ENCODE measurements at regions not wholly inside any gene's neighbourhood (a gene's known extent, or its start where the extent isn't known, plus 50 kb on each side); places are given as distances from the start of the nearest gene placed in this dataset.
"Not testable (repeated sequence)": the region's sequence is repeated elsewhere in the genome, so short reads cannot be mapped to it uniquely, and the experiment has no call there.

- Histone ChIP-seq H3F3A (ENCODE audit: low read depth) (no peaks in the 10 kb centered on the region), H2AFZ (ENCODE audit: low read length) (no peak overlapping the region), H3K9ac (ENCODE audit: low read depth, low read length, poor library complexity, severe bottlenecking) (no peak overlapping the region), H3K9me3 (ENCODE audit: insufficient read depth, low read depth, low read length) (no peaks in the 10 kb centered on the region), H3K79me2 (ENCODE audit: insufficient read depth, low read length) (no peaks in the 10 kb centered on the region), H3K9me2 (replicated peaks; ENCODE audit: low read depth, low read length) (no peaks in the 10 kb centered on the region), H3K4me3 (ENCODE audit: low read length, poor library complexity, severe bottlenecking) (no peak overlapping the region), H4K20me1 (ENCODE audit: insufficient read depth, low read length, poor library complexity, severe bottlenecking) (no peaks in the 10 kb centered on the region), H3K4me2 (ENCODE audit: low read depth, low read length, poor library complexity, severe bottlenecking) (no peak overlapping the region), H3K27me3 (ENCODE audit: insufficient read depth, low read length, poor library complexity, severe bottlenecking) (no peaks in the 10 kb centered on the region), H3K36me3 (ENCODE audit: insufficient read depth, low read length) (no peaks in the 10 kb centered on the region), H3K4me1 (ENCODE audit: insufficient read depth, low read length, poor library complexity, severe bottlenecking) (no peaks in the 10 kb centered on the region)
- TF ChIP-seq, protein P1, sequence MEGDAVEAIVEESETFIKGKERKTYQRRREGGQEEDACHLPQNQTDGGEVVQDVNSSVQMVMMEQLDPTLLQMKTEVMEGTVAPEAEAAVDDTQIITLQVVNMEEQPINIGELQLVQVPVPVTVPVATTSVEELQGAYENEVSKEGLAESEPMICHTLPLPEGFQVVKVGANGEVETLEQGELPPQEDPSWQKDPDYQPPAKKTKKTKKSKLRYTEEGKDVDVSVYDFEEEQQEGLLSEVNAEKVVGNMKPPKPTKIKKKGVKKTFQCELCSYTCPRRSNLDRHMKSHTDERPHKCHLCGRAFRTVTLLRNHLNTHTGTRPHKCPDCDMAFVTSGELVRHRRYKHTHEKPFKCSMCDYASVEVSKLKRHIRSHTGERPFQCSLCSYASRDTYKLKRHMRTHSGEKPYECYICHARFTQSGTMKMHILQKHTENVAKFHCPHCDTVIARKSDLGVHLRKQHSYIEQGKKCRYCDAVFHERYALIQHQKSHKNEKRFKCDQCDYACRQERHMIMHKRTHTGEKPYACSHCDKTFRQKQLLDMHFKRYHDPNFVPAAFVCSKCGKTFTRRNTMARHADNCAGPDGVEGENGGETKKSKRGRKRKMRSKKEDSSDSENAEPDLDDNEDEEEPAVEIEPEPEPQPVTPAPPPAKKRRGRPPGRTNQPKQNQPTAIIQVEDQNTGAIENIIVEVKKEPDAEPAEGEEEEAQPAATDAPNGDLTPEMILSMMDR (conservative IDR thresholded peaks at IDR 0.05; ENCODE audit: low read length) = no peak
- TF ChIP-seq EZH2phosphoT487 (IDR thresholded peaks at IDR 0.05; ENCODE audit: borderline replicate concordance) = no peak
Observed at GRCh38 chr21:27548486-27548885, 581.6 kb upstream of the ADAMTS5 start.

- Histone ChIP-seq H3K9ac (ENCODE audit: low read depth, low read length, poor library complexity, severe bottlenecking) (no peak overlapping the region), H3K4me2 (ENCODE audit: low read depth, low read length, poor library complexity, severe bottlenecking) (no peak overlapping the region), H4K20me1 (ENCODE audit: insufficient read depth, low read length, poor library complexity, severe bottlenecking) (no peaks in the 10 kb centered on the region), H3K4me3 (ENCODE audit: low read length, poor library complexity, severe bottlenecking) (no peak overlapping the region), H3K4me1 (ENCODE audit: insufficient read depth, low read length, poor library complexity, severe bottlenecking) (no peaks in the 10 kb centered on the region), H2AFZ (ENCODE audit: low read length) (no peak overlapping the region), H3K9me2 (replicated peaks; ENCODE audit: low read depth, low read length) (no peaks in the 10 kb centered on the region), H3K27me3 (ENCODE audit: insufficient read depth, low read length, poor library complexity, severe bottlenecking) (no peaks in the 10 kb centered on the region), H3K36me3 (ENCODE audit: insufficient read depth, low read length) (no peaks in the 10 kb centered on the region), H3K79me2 (ENCODE audit: insufficient read depth, low read length) (no peaks in the 10 kb centered on the region), H3F3A (ENCODE audit: low read depth) (no peaks in the 10 kb centered on the region), H3K9me3 (ENCODE audit: insufficient read depth, low read depth, low read length) (no peaks in the 10 kb centered on the region)
- TF ChIP-seq, protein P1 (conservative IDR thresholded peaks at IDR 0.05; ENCODE audit: low read length) = no peak
- no peak for TF ChIP-seq EZH2phosphoT487 (IDR thresholded peaks at IDR 0.05; ENCODE audit: borderline replicate concordance)
Observed at GRCh38 chr21:27545754-27546349, 579.0 kb upstream of the ADAMTS5 start.

DNA sequence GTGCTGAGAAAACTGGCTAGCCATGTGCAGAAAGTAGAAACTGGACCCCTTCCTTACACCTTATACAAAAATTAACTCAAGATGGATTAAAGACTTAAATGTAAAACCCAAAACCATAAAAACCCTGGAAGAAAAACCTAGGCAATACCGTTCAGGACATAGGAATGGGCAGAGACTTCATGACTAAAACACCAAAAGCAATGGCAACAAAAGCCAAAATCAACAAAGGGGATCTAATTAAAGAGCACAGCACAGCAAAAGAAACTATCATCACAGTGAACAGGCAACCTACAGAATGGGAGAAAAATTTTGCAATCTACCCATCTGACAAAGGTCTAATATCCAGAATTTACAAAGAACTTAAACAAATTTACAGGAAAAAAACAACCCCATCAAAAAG, 575.2 kb upstream of the ADAMTS5 start:
- not testable (repeated sequence) for H3K27me3 ChIP-seq (ENCODE audit: insufficient read depth, low read length, poor library complexity, severe bottlenecking); H3K79me2 ChIP-seq (ENCODE audit: insufficient read depth, low read length); H3F3A ChIP-seq (ENCODE audit: low read depth); H3K9me3 ChIP-seq (ENCODE audit: insufficient read depth, low read depth, low read length); H2AFZ ChIP-seq (ENCODE audit: low read length); H3K9me2 ChIP-seq (replicated peaks; ENCODE audit: low read depth, low read length); H3K4me1 ChIP-seq (ENCODE audit: insufficient read depth, low read length, poor library complexity, severe bottlenecking); H4K20me1 ChIP-seq (ENCODE audit: insufficient read depth, low read length, poor library complexity, severe bottlenecking); H3K4me2 ChIP-seq (ENCODE audit: low read depth, low read length, poor library complexity, severe bottlenecking); H3K9ac ChIP-seq (ENCODE audit: low read depth, low read length, poor library complexity, severe bottlenecking); H3K4me3 ChIP-seq (ENCODE audit: low read length, poor library complexity, severe bottlenecking); H3K36me3 ChIP-seq (ENCODE audit: insufficient read depth, low read length)

GRCh38 chr21:27536319-27536718, 569.4 kb upstream of the ADAMTS5 start:
- Histone ChIP-seq H3K4me1 (ENCODE audit: insufficient read depth, low read length, poor library complexity, severe bottlenecking) (no peaks in the 10 kb centered on the region), H3K4me3 (ENCODE audit: low read length, poor library complexity, severe bottlenecking) (no peak overlapping the region), H3K4me2 (ENCODE audit: low read depth, low read length, poor library complexity, severe bottlenecking) (no peak overlapping the region), H3F3A (ENCODE audit: low read depth) (no peaks in the 10 kb centered on the region), H3K9me3 (ENCODE audit: insufficient read depth, low read depth, low read length) (0 out of 2 replicates have a peak, but pooled peaks cover 4% of the 10 kb centered on the region), H3K27me3 (ENCODE audit: insufficient read depth, low read length, poor library complexity, severe bottlenecking) (no peaks in the 10 kb centered on the region), H2AFZ (ENCODE audit: low read length) (no peak overlapping the region), H4K20me1 (ENCODE audit: insufficient read depth, low read length, poor library complexity, severe bottlenecking) (no peaks in the 10 kb centered on the region), H3K79me2 (ENCODE audit: insufficient read depth, low read length) (no peaks in the 10 kb centered on the region), H3K36me3 (ENCODE audit: insufficient read depth, low read length) (no peaks in the 10 kb centered on the region), H3K9ac (ENCODE audit: low read depth, low read length, poor library complexity, severe bottlenecking) (no peak overlapping the region), H3K9me2 (replicated peaks; ENCODE audit: low read depth, low read length) (no peaks in the 10 kb centered on the region)
- TF ChIP-seq, protein P1 (conservative IDR thresholded peaks at IDR 0.05; ENCODE audit: low read length) = no peak
- TF ChIP-seq EZH2phosphoT487 (IDR thresholded peaks at IDR 0.05; ENCODE audit: borderline replicate concordance) = no peak

All from Loucy (cell line).